Psoas muscle (tissue), 7 donors: ENCODE measurements at regions not wholly inside any gene's neighbourhood (a gene's known extent, or its start where the extent isn't known, plus 50 kb on each side); places are given as distances from the start of the nearest gene placed in this dataset.
"Not testable (repeated sequence)": the region's sequence is repeated elsewhere in the genome, so short reads cannot be mapped to it uniquely, and the experiment has no call there.

Source experiments
- ATAC-seq, 4 donors: fragments of 200-7000 bp; cut with Tn5 transposase; one replicate each; pipeline ENCODE4 v1.9.1; 2020; ENCODE audit warnings: moderate library complexity in 3 of 4, mild to moderate bottlenecking in 2 of 4
- DNase-seq, 2 donors: peaks; one replicate each; pipeline ENCODE4 v3.0.0-alpha.2; 2020
- H3K27ac ChIP-seq: fragments of 200-600 bp; one replicate; pipeline ENCODE4 v1.8.0; 2022
- H3K27me3 ChIP-seq, 3 donors: fragments of 200-600 bp in 1 of 3; one replicate each; pipeline versions ENCODE4 v1.6.1 to v1.8.0; 2013 to 2022; ENCODE audit warnings: low read length in 2 of 3, mild to moderate bottlenecking in 2 of 3, moderate library complexity in 1 of 3; ENCODE audit not compliant: insufficient read depth in 3 of 3
- H3K36me3 ChIP-seq, 2 donors: fragments of 200-600 bp in 1 of 2; one replicate each; pipeline versions ENCODE4 v1.6.1 to v1.8.0; 2013 to 2022; ENCODE audit warnings: low read depth in 1 of 2, mild to moderate bottlenecking in 1 of 2, moderate library complexity in 1 of 2; ENCODE audit not compliant: insufficient read depth in 1 of 2
- H3K4me1 ChIP-seq: fragments of 200-600 bp; one replicate; pipeline ENCODE4 v1.8.0; 2022
- H3K4me3 ChIP-seq: fragments of 200-600 bp; one replicate; pipeline ENCODE4 v1.8.0; 2022; ENCODE audit warnings: mild to moderate bottlenecking
- H3K9me3 ChIP-seq: fragments of 200-600 bp; one replicate; pipeline ENCODE4 v1.8.0; 2022
- CTCF ChIP-seq: fragments of 200-600 bp; IDR thresholded peaks from one replicate; pipeline ENCODE4 v1.8.0; 2022; ENCODE audit warnings: antibody characterized with exemption
- WGBS, 3 donors: extraction: QIAGEN DNeasy Blood & Tissue Kit; methylation state at CpG; one replicate each; pipeline versions ENCODE4 v1.1.6 to v1.1.7; 2013; 5-methylcytosine and 5-hydroxymethylcytosine counted together
- intact Hi-C, 2 donors: fragments of 100-400 bp; cut with DNase I; formaldehyde crosslinking; loops; one replicate each; pipeline versions ENCODE4 v1.11.0 to v1.14.2; 2022
- donor health status: healthy with polysubstance abuse.
- donor health status: DM: no; HTN: no; CAD: no; lungs with moderate emphysema.
- donor health status: Bipolar disorder and iron deficiency.
- donor health status: healthy.
- donor health status: DM: yes; HTN: yes; CAD: no.
- donor health status: DM: no; HTN: no; CAD: no.
- donor health status: DM: yes; HTN: yes; CAD: no.

- 73 to 91% (median 83%) methylated on average over 3 to 4 of the region's 4 CpGs for WGBS, 3 donors
- intact Hi-C loops = loop anchor here in 1 of 2 donors (5.0 kb wide), 1 partner anchor 73 kb away; the partner anchor contains the start of gene UNC93A
- not testable (repeated sequence) for H3K27me3 ChIP-seq, H3K9me3 ChIP-seq, H3K4me1 ChIP-seq, H3K27ac ChIP-seq, H3K36me3 ChIP-seq, DNase-seq, ATAC-seq, H3K4me3 ChIP-seq
Measured at GRCh38 chr6:167219079-167219478, 61.3 kb upstream of the GPR31 start.

- no peak overlapping the region for H3K4me3 ChIP-seq
- no peak for DNase-seq
- H3K27ac ChIP-seq = no peak overlapping the region
- 72 to 76% (median 74%) methylated on average over 19 of the region's 19 CpGs for WGBS, 3 donors
- ATAC-seq = no peak
- no peak for TF ChIP-seq CTCF
- no peaks in the 10 kb centered on the region for H3K36me3 ChIP-seq
- H3K9me3 ChIP-seq = no peaks in the 10 kb centered on the region
- H3K4me1 ChIP-seq = no peaks in the 10 kb centered on the region
- H3K27me3 ChIP-seq = no peaks in the 10 kb centered on the region
- intact Hi-C loops = loop anchor here in 1 of 2 donors (5.0 kb wide), 1 partner anchor 72 kb away; the partner anchor contains the start of gene UNC93A
Measured at GRCh38 chr6:167219967-167220512, 62.3 kb upstream of the GPR31 start.

GRCh38 chr6:167221400-167222201 lies 63.8 kb upstream of the GPR31 start:
- no peaks in the 10 kb centered on the region for H3K27me3 ChIP-seq
- intact Hi-C loops = no loop called here
- H3K4me1 ChIP-seq = no peaks in the 10 kb centered on the region
- DNase-seq = no peak
- no peak overlapping the region for H3K27ac ChIP-seq
- 74 to 79% (median 75%) methylated on average over 18 to 19 of the region's 19 CpGs for WGBS, 3 donors
- no peak overlapping the region for H3K4me3 ChIP-seq
- no peaks in the 10 kb centered on the region for H3K9me3 ChIP-seq
- no peak for TF ChIP-seq CTCF
- H3K36me3 ChIP-seq = no peaks in the 10 kb centered on the region
- no peak for ATAC-seq

- H3K4me1 ChIP-seq, DNase-seq, H3K36me3 ChIP-seq, intact Hi-C loops, H3K4me3 ChIP-seq, ATAC-seq, H3K27ac ChIP-seq, H3K9me3 ChIP-seq: not testable (repeated sequence)
- 58 to 65% (median 63%) methylated on average over 12 to 13 of the region's 13 CpGs for WGBS, 3 donors
- H3K27me3 ChIP-seq = peaks cover 0 to 14% (median 4%) of the 10 kb centered on the region in 3 donors
Measured at GRCh38 chr6:167225566-167226382, 65.3 kb upstream of the UNC93A start.

GRCh38 chr6:167226383-167226685 lies 64.8 kb upstream of the UNC93A start:
- ATAC-seq (no peak), DNase-seq (no peak)
- H3K4me1 ChIP-seq = no peaks in the 10 kb centered on the region
- peaks cover 0 to 14% (median 4%) of the 10 kb centered on the region in 3 donors for H3K27me3 ChIP-seq
- no peaks in the 10 kb centered on the region for H3K9me3 ChIP-seq
- no peaks in the 10 kb centered on the region for H3K36me3 ChIP-seq
- WGBS, 3 donors = 49 to 60% (median 55%) methylated on average over 3 of the region's 3 CpGs
- no peak for TF ChIP-seq CTCF
- intact Hi-C loops = no loop called here
- no peak overlapping the region for H3K4me3 ChIP-seq
- H3K27ac ChIP-seq = no peak overlapping the region
